NCI-H345 (cell line): ENCODE measurements at regions not wholly inside any gene's neighbourhood (a gene's known extent, or its start where the extent isn't known, plus 50 kb on each side); places are given as distances from the start of the nearest gene placed in this dataset.
"Not testable (repeated sequence)": the region's sequence is repeated elsewhere in the genome, so short reads cannot be mapped to it uniquely, and the experiment has no call there.

Source experiments
- DNase-seq: peaks from one replicate; lab custom pipeline; 2025; lab: John Stamatoyannopoulos, UW

DNA sequence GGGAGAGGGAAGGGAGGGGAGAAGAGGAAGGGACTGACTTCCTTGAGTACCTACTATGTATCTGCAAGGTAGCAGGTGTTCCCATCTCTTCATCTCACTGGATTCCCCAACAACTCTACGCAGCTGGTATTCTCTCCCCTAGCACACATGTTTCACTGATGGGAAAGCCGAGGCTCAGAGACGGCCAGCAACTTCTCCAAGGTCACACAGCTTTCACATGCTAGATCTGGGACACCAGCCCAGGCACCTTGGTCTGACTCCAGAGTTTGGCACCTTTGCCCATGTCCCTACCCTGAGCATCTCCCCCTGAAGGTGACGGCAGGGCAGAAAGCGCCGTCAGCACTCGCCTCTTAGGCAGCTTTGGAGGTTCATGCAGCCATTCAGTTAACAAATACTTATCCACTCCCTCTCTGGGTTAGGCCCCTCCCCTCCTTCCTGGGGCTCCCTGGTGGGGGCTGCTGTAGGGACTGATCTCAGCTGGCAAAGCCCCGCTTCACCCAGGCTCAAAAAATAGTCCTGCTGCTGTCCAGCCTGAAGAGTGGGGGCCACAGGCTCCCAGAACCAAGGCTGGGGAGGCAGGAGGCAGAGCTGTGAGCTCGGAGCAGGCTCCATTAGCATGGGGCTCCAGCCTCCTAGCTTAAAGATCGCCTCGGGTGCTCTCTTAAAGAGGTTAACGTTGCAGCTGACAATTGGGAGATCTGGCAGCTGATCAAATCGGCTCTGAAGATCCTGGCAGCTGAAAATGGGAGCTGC is 79.4 kb downstream of the IGLL1 start:
- DNase-seq, result peak; percentile 69

DNA sequence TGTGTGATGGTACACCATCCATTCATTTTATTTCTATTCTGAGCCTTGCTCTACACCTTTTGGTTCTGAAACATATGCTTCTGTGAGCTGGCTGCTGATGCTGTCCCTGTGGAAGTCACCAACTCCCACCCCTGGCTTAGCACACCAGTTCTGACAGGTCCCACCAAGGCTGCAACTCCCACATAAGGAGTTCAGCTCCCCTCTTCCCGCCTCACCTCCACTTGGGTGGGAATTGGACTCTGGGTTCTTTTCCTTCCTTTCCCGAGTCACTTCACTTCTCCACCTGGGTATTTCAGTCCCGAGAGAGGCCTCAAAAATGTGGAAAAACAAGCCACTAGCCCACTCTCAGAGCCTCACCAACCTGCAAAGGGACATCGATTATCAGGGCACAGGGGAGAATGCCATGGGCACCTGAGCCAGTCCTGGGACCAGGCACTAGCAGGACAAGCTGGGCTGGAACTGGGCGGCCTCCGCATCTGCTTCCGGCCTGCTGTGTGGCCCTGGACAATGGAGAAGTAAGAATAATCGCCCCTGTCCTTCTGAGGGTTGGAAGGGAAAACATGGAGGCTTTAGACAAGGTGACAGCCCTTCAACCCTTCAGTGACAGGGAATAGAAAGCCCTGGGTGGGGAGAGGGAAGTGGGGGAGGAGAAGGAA is 80.1 kb downstream of the IGLL1 start:
- no peak for DNase-seq

DNA sequence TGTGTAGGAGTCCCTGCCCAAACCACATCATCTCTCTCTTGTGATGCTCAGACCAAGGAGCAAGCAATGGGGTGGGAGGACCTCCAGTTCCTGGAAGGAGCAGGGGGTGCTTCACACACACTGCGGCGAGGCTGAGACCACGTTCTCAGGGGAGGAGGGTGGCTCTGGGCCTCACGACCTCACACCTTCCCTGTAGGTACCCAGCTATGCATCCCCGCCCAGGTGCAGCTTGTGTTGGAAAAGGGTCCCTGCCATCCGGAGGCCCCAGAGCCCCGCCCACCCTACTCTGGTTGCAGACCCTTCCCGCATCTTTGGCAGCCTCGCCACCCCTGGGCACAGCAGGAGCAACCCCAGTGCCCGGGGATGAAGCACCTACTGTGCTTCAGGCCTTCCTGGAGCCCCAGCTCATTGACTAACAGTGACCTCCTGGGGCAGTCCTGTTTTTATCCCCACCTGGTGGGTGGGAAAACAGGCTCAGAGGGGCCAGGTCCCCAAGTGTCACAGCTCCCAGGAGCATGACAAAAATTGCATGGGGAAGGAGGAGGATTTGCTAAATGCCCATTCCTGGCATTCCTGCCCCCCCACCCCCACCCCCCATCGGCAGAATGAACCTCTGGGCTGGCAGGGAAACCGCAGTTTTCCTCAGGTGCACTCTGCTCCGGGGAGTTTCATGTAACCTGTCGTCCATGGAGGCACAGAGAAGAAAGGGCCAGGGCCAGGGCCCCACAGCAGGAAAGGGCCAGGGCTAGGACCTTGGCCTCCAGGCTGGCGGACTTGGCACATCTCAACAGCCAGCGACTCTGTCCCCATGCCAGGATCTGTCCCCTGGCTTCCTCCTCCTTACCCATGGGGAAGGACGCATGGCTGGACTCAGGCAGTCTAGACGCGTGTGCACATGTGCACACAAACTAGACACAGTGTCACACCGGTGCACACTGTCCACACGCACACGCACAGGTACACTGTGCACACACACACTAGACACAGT is 81.0 kb downstream of the IGLL1 start:
- no peak for DNase-seq

DNA sequence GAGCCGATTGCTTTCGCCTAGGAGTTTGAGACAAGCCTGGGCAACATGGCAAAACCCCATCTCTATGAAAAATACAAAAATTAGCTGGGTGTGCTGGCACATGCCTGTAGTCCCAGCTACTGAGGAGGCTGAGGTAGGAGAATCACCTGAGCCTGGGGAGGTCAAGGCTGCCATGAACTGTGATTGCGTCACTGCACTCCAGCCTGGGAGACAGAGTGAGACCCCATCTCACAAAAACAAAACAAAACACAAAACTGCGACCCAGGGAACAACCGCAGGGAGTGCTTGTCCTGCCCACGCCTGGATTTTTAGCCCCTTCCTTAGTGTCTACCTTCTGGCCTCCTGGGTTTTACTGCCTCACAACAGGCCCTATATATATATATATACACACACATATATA is 82.2 kb downstream of the IGLL1 start:
- DNase-seq, result not testable (repeated sequence)

DNA sequence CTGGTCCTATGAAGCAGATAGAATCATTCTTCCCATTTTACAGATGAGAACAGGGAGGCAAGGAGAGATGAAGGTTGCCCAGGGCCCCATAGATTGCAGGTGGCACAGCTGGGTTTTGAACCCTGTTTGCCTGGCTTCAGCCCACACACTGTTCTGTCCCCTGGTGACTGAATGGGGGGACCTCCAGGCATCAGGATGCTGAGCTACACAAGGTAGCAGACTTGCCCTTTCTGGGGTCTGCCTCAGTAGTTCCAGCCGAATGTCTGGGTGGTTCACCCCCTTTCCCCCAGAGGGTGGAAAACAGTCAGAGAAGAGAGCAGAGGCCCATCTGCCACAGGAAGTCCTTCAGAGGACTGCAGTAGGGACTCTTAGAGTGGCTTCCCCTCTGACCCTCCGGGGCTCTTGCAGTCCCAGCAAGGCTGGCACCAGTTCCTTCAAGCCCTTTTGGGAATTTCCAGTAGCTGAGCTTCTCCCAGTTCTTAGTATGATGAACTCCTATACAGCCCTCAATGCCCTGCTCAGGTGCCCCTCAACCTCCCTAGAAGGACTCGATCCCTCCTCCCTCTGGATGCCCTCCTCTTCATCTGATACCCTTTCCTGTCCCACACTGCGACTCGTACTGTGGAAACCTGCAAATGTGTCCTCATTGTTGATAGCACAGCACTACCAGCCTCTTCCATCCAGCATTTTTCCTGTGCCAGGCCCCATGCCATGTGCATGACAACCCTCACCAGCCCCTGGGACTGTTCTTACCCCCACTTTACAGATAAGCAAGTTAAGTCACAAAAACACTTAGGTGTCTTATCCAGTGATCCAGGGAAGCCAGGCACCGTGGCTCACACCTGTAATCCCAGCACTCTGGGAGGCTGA is 82.8 kb downstream of the IGLL1 start:
- no peak for DNase-seq

DNA sequence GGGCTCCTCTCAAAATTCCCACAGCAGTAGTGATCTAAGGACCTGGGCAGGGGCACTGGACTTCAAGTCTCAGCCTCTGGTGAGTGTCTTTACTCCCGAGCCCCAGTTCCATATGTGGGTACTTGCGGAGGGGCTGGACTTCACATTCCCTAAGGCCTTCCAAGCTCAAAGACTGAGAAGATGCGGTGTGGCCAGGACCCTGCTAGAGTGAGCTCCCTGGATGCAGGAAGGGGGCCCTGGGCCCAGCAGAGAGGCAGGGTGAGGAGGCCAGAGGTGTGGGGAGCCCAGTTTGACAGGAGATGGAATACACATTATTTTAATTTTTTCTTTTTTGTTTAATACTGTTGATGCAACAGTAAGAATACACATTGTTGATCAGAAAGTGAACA is 83.7 kb downstream of the IGLL1 start:
- DNase-seq, result no peak

DNA sequence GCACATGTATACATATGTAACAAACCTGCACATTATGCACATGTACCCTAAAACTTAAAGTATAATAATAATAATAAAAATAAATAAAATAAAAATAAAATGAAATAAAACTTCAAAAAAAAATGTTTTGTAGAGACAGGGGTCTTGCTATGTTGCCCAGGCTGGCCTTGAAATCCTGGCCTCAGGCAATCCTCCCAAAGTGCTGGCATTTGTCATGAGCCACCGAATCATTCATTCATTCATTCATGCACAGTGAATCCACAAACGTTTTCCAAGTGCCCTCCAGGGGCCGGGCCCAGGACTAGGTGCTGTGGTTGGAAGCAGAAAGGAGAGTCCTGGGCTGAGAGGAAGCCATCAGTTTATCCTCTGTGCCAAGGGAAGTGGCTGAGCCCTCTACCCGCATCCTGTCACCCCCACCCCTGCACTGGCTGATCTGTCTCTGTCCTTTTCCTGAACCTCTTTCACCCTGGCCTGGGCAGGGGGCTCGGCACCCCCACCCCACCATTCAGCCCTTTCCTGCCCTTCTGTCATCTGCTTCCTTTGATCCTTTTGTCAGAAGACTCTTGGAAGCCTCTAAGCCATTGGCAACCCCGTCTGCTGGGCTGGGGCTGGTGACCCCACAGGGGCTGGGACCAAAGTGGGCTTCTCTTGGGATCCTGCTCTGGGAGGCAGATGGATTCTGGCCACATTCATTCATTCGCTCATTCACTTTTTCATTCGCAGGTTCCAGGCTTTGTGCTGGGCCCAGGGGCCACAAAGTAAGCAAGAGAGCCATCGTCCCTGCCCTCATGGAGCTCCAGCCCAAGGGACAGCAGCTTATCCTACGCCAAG is 84.3 kb downstream of the IGLL1 start:
- DNase-seq, result no peak

DNA sequence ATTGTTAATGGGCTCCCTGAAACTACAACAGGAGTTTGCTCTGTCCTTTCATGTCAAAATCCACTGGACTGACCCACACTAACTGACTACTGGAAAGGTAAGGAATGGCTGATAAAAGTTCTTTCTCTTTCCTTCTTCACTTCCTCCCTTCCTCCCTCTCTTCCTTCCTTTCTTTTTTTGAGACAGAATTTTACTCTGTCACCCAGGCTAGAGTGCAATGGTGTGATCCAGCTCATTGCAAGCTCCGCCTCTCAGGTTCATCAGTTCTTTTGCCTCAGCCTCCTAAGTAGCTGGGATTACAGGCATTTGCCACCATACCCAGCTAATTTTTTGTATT is 85.2 kb downstream of the IGLL1 start:
- DNase-seq, result no peak

DNA sequence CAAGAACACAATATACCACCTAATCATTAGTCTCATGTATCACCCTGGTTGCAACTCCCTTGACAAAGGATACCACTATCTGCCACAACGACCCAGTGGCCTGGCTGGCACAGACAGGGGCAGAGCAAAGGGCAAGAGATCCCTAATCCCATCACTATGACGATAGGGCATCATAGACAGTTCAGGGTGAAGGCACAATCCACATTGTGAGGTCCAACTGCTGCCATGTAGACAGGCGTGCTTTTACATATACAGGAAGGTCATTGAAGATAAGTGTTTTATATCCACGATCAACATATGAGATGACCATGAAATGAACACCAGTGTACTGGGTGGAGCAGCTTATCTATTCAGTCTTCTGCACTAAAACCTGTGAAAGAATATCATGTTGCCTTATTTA is 94.6 kb downstream of the IGLL1 start:
- DNase-seq, result no peak

DNA sequence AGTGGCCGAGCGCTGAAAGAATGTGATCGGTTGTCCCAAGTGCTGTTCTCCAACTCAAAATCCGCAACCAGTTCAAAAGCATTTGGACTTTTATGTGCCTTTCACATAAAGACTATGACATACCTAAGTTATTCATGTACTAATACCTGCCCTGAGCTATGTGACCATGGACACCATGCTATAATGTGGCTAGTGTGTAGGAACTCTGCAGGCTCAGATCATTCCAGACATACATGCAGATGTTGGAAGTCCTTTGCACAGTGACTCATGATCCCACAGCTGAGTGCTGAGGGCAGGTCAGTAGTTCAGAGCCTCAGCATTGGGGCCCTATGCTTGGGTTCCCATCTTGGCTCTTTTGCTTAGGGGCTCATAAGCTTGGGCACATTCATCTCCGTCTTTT is 95.4 kb downstream of the IGLL1 start:
- no peak for DNase-seq

DNA sequence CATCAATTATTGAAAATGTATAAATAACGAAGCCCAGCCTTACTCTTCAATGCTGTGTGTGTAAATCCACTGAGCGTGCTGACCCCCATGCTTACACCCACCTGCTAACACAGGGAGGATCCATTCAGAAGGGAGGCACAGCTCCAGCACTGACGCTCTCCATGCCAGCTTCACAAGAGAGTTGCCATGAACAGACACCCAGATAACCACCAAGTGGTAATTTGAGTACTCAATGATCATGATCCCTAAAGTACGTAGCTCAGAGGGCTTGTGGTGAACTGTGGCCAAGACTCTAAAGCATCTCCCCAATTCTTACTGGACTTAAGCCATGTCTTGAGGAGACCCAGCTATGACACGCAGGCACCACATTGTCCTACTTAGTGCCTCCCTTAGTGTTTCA is 98.7 kb downstream of the IGLL1 start:
- no peak for DNase-seq

DNA sequence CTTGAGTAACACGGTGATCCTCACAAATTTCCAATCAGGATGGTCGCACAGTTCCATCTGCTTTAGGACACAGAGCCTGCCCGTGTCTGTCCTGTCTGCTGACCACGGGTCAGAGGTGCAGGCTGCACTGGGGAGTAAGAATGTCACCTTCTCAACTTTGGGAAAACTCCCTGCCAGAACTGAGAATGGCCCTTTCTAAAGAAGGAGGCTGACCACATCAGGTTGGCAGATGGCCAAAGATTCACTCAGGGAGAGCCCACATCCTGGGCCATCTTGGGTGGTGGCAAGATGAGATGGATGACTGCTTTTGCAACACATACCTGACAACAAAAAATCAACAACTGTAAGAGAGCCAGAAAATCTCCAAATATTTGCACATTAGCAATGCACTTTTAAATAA is 101.9 kb downstream of the IGLL1 start:
- DNase-seq, result no peak

DNA sequence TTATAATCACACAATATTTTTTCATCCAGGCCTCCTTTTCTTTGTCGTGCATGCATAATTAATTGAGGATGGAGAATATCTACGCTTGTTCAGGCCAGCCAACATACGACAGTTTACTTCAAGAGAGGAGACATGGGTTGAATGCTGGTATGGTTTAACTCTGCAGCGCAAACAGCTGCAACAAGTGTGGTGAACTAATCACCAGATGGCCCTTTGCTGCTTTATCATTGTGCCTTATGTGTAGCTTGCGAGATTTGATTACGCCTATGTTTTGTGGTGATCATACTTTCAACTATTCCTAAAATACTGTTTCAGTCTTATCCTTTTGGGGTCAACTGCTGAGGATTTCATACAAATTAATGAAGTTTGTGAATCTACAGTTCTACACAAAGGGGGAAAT is 105.6 kb downstream of the IGLL1 start:
- not testable (repeated sequence) for DNase-seq

DNA sequence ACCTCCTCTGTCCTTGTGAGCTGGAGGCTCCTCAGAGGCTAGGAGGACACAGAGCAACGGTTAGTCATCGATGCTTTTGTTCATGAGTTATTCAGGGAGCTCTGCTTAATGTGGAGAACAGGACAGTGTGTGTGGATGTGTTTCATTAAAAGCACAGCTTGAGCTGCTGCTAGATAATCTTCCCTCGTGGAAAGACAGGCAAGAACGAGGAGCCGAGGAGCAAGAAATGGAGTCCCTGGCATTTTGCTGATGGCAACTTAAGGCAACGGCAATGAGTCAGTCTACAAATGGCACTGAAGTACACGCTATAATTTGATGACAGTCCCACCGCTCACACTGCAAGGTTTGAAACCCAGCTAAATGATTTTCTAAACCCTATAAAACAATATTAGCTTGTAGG is 106.2 kb downstream of the IGLL1 start:
- no peak for DNase-seq

DNA sequence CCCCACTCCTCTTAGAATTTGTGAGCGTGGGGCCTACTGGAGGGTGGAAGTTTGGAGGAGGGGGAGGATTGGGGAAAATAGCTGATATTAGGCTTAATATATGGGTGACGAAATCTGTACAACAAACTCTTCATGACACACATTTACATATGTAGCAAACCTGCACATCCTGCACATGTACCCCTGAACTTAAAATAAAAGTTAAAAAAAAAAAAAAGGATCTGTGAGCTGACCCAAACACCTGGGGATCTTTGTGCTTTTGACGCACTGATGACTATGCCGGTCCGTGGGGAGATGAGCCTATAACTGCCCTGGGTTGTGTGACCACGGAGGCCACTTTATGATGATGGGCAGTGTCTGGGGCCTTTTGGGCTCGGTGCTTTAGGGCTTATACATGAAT is 107.7 kb downstream of the IGLL1 start:
- DNase-seq, result not testable (repeated sequence)

DNA sequence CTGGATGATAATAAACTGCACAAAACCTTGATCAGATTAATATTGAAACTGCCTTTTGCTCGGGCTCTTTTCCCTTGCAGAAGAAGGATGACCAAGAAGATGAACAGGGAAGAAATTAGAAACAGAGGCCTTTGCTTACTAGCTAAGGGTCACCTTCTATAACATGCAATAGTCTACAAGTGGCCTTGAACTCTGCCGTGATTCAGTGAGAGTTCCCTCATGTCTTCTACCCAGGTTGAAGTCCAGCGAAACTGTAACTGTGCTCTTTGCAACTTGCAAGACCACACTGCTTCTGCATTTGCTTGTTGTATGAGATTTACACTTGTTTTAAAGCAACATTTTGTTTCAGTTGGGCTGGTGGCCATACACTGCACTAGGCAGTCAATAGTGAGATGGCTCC is 108.4 kb downstream of the IGLL1 start:
- DNase-seq, result no peak

DNA sequence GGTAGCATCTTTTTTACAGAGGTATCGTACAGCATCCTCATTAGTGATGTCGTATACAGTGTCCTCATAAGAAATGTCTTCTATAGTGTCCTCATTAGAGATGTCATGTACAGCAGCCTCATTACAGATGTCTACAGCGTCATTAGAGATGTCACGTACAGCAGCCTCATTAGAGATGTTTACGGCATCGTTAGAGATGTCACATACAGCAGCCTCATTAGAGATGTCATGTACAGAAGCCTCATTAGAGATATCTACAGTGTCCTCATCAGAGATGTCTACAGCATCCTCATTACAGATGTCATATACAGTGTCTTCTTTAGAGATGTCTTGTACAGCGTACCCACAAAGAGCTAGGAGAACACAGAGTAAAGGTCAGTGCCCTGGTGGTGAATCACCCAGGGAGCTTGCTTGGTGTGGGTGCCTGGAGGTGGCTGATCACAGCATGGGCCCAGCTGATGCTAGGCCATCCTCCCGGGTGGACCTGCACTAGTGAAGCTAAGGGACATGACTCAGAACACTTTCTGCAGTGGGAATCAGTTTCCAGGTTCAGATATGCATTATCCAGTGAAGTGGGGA is 109.2 kb downstream of the IGLL1 start:
- DNase-seq, result no peak

DNA sequence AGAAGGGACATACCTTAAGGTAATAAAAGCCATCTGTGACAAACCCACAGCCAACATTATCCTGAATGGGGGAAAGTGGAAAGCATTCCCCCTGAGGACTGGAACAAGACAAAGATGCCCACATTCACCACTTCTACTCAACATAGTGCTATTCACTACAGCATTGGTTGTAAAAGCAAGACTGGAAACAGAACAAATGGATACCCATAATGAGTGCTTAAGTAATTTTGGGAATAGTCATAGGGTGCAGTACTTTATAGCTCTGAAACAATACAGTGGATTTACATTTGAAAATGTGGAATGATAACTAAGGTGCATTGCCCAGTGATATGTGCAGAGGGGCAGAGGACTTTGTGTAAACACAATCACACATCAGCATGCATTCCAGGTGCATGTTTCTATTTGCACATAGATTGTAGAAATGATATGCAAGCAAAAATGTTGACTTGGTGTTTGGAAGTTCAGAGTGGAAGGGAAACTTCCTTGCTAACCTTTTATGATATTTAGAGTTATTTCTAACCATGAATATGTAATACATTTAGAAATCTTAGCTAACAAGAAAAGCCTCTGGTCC is 112.3 kb downstream of the IGLL1 start:
- DNase-seq, result no peak

DNA sequence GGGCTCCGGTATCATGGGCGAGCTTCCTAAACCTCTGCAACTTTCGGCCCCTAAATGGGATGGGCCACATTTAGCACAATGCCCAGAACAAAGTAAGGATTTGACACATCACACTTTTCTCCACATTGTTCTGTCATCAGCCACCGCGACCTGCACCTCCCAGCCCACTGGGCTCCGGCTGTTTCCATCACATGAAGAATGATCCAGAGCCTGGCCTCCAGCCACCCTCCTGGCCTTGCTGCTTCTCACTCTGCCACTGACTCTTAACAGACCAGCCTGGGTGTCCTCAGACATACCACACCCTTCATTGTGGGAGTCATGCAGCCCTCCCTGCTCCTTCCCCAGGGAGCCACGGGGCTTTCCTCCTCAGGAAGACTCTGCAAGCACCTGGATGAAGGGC is 113.7 kb downstream of the IGLL1 start:
- no peak for DNase-seq

DNA sequence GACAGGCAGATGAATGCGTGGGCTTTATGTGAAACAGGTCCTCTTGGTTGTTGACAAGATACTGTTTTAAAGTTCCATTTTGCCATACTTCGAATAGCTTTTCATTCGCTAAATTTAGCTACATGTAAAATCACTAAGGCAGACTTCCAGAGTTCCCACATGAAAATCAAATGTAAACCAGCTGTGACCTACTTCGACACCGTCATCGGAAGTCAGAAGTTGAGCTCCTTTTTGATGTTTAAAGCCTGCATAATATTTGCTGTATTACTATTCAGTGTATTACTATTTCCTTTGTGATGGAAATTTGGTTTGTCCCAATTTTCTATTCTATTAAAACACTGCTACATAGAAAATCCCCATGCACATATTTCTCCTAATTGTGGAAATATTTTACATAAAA is 115.3 kb downstream of the IGLL1 start:
- DNase-seq, result not testable (repeated sequence)
